ENCODE measurements at regions not wholly inside any gene's neighbourhood (a gene's known extent, or its start where the extent isn't known, plus 50 kb on each side); places are given as distances from the start of the nearest gene placed in this dataset.
A peak's percentile ranks its signal among the peaks of the same experiment; 100 is the strongest.

DNA sequence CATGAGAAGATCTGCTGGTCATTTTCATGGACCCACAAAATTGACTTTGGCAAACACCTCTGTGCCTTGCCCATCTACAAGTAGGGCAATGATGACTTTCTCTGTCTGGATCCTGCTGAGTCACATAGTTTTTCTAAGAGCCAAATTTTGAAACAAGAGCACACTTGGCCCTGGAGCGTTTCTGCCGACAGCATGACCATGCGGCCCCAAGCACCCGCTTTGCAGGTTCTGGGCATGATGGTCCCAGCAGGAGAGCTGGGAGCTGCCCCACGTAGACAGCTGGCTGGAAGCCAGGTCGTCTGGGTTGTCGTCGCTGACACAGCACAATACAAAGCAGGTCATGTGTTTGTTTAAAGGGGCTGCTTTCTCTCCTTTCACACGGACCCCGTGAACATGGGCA lies 159.8 kb downstream of the SYK start:
- no peak overlapping the region for H3K4me3 ChIP-seq (ENCODE audit: low read length)
- DNase-seq (ENCODE audit: low read depth) = peak; percentile 38
- no peak for TF ChIP-seq CTCF (conservative IDR thresholded peaks at IDR 0.05; ENCODE audit: low read length)

GRCh38 chr9:90964101-90965020 lies 162.7 kb downstream of the SYK start:
- H3K4me3 ChIP-seq (ENCODE audit: low read length) = no peak overlapping the region
- no peak for DNase-seq (ENCODE audit: low read depth)
- TF ChIP-seq CTCF (conservative IDR thresholded peaks at IDR 0.05; ENCODE audit: low read length) = no peak

DNA sequence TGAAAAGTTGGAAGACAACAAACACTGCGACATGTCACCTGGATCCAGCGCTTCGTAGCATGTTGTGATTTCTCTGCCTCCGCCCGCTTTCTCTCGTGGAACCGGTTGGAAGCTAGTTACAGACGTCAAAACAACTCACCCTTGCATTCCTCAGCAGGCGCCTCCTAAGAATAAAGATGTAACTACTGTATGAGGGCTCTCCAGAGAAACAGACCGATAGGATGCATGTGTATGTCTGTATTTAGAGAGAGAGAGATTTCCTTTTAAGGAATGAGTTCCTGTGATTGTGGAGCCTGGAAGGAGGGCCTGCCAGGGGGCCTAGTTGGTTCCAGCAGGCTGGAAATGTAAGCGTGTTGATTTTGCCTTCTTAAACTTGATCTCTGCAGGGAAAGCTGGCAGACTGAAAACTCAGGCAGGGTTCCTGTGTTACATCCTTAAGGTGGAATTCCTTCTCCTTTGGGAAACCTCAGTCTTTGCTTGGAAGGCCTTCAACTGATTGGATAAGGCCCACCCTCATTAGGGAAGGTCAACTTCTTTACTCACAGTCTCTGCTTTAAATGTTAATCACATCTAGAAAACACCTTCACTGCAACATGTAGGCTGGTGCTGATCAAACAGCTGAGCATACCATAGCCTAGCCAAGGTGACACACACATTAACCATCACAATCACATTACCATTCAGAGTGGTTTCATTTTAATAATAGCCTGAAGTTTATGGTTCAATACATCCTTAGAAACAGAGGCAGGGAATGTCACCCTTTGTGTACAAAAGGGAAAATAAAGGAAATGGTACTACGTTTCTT lies 163.8 kb downstream of the SYK start:
- TF ChIP-seq CTCF (conservative IDR thresholded peaks at IDR 0.05; ENCODE audit: low read length) = no peak
- no peak overlapping the region for H3K4me3 ChIP-seq (ENCODE audit: low read length)
- no peak for DNase-seq (ENCODE audit: low read depth)

GRCh38 chr9:90966031-90966290 lies 164.3 kb downstream of the SYK start:
- no peak for DNase-seq (ENCODE audit: low read depth)
- TF ChIP-seq CTCF (conservative IDR thresholded peaks at IDR 0.05; ENCODE audit: low read length) = no peak
- H3K4me3 ChIP-seq (ENCODE audit: low read length) = no peak overlapping the region

DNA sequence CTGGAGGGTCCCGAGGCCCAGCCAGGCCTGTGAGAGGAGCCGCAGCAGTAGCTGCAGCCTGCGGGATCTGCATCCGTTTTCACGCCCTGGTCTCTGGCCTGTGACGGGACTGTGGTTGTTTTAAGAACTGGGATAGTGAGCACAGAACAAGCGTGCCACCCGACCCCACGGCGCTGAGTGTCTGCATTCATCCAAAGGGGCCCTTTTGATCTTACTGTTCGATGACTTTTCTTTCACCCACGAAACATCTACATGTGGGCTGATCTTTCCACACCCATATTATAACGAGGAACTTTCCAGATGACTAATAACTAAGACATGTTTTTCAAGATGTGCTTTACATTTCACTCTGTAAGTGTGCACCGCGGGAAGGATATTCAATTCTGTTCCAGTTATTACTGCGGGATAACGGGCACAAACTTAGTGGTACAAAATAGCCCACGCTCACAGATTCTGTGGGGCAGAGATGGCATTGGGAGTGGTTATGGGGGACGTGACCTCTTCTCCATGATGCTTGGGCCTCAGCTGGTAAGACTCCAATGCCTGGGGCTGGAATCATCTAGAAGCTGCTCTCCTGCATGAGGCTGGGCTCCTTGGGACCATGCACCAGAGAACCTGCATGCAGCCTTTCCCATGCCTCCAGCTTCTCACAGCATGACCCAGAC lies 165.0 kb downstream of the SYK start:
- DNase-seq (ENCODE audit: low read depth) = peak; percentile 58

GRCh38 chr9:90967145-90967538 lies 165.5 kb downstream of the SYK start:
- TF ChIP-seq CTCF (conservative IDR thresholded peaks at IDR 0.05; ENCODE audit: low read length) = no peak
- DNase-seq (ENCODE audit: low read depth) = no peak
- H3K4me3 ChIP-seq (ENCODE audit: low read length) = no peak overlapping the region

More for the DNA sequence above, 165.0 kb downstream of the SYK start:
- H3K4me3 ChIP-seq (ENCODE audit: low read length) = no peak overlapping the region
- TF ChIP-seq CTCF (conservative IDR thresholded peaks at IDR 0.05; ENCODE audit: low read length) = no peak
